ENCODE measurements at regions not wholly inside any gene's neighbourhood (a gene's known extent, or its start where the extent isn't known, plus 50 kb on each side); places are given as distances from the start of the nearest gene placed in this dataset.

- Histone ChIP-seq H3K9me2 (replicated peaks; ENCODE audit: insufficient read depth, low read length) (no peaks in the 10 kb centered on the region), H4K20me1 (ENCODE audit: insufficient read depth, low read length) (no peaks in the 10 kb centered on the region), H3K36me3 (replicated peaks; ENCODE audit: insufficient read depth, low read length) (no peaks in the 10 kb centered on the region), H3K4me1 (ENCODE audit: low read length) (no peaks in the 10 kb centered on the region), H2AFZ (ENCODE audit: low read length) (no peak overlapping the region), H3K9ac (ENCODE audit: low read length) (no peak overlapping the region), H3K4me3 (ENCODE audit: low read length) (no peak overlapping the region), H3F3A (ENCODE audit: insufficient read depth, low read length) (no peaks in the 10 kb centered on the region), H3K4me2 (ENCODE audit: low read depth, low read length) (no peak overlapping the region), H3K27me3 (replicated peaks; ENCODE audit: insufficient read depth, low read length) (peaks cover 28% of the 10 kb centered on the region), H3K9me3 (replicated peaks; ENCODE audit: insufficient read depth, low read length) (no peaks in the 10 kb centered on the region), H3K79me2 (ENCODE audit: low read length) (no peaks in the 10 kb centered on the region), H3K27ac (ENCODE audit: low read length) (no peak overlapping the region)
- TF ChIP-seq EZH2 (optimal IDR thresholded peaks at IDR 0.05; ENCODE audit: low read depth, low read length): no peak
- no peak for TF ChIP-seq CTCF (IDR thresholded peaks at IDR 0.05; ENCODE audit: low read length)
- no peak for TF ChIP-seq EZH2phosphoT487 (IDR thresholded peaks at IDR 0.05; ENCODE audit: low read length)
- DNase-seq: no peak
These were observed 62.8 kb upstream of the DIO3 start for GRCh38 chr14:101498526-101498860.

GRCh38 chr14:101499080-101499479 lies 62.2 kb upstream of the DIO3 start:
- Histone ChIP-seq H3K4me2 (ENCODE audit: low read depth, low read length) (no peak overlapping the region), H3K36me3 (replicated peaks; ENCODE audit: insufficient read depth, low read length) (no peaks in the 10 kb centered on the region), H3K9me3 (replicated peaks; ENCODE audit: insufficient read depth, low read length) (no peaks in the 10 kb centered on the region), H3K9ac (ENCODE audit: low read length) (no peak overlapping the region), H3K4me1 (ENCODE audit: low read length) (no peaks in the 10 kb centered on the region), H3K27me3 (replicated peaks; ENCODE audit: insufficient read depth, low read length) (peaks cover 28% of the 10 kb centered on the region), H3F3A (ENCODE audit: insufficient read depth, low read length) (no peaks in the 10 kb centered on the region), H3K9me2 (replicated peaks; ENCODE audit: insufficient read depth, low read length) (no peaks in the 10 kb centered on the region), H3K27ac (ENCODE audit: low read length) (no peak overlapping the region), H3K4me3 (ENCODE audit: low read length) (no peak overlapping the region), H3K79me2 (ENCODE audit: low read length) (no peaks in the 10 kb centered on the region), H2AFZ (ENCODE audit: low read length) (no peak overlapping the region), H4K20me1 (ENCODE audit: insufficient read depth, low read length) (no peaks in the 10 kb centered on the region)
- DNase-seq: no peak
- TF ChIP-seq CTCF (IDR thresholded peaks at IDR 0.05; ENCODE audit: low read length): no peak
- no peak for TF ChIP-seq EZH2 (optimal IDR thresholded peaks at IDR 0.05; ENCODE audit: low read depth, low read length)
- no peak for TF ChIP-seq EZH2phosphoT487 (IDR thresholded peaks at IDR 0.05; ENCODE audit: low read length)

DNA sequence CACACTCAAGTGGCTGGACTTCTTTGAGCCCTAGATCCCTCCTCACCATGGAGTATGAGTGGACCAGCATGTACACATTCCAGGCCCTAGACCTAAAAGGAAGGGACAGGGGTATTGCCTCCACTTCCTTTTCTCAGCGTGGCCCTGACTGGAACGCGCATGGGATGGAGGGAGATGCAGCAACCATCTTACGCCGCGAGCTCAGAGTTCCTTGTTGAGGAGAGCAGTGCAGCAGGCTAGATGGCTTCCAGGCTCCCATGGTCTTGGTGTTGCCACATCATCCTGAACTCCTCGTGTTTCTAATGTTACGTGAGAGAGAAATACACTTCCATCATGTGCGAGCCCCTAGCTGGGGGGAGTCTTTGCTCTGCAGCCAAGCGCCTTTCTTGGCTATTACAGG lies 61.8 kb upstream of the DIO3 start:
- Histone ChIP-seq H3F3A (ENCODE audit: insufficient read depth, low read length) (no peaks in the 10 kb centered on the region), H3K4me3 (ENCODE audit: low read length) (no peak overlapping the region), H3K36me3 (replicated peaks; ENCODE audit: insufficient read depth, low read length) (no peaks in the 10 kb centered on the region), H3K27me3 (replicated peaks; ENCODE audit: insufficient read depth, low read length) (peaks cover 23% of the 10 kb centered on the region), H3K9ac (ENCODE audit: low read length) (no peak overlapping the region), H3K4me1 (ENCODE audit: low read length) (no peaks in the 10 kb centered on the region), H3K9me3 (replicated peaks; ENCODE audit: insufficient read depth, low read length) (no peaks in the 10 kb centered on the region), H3K27ac (ENCODE audit: low read length) (no peak overlapping the region), H3K4me2 (ENCODE audit: low read depth, low read length) (no peak overlapping the region), H3K9me2 (replicated peaks; ENCODE audit: insufficient read depth, low read length) (no peaks in the 10 kb centered on the region), H3K79me2 (ENCODE audit: low read length) (no peaks in the 10 kb centered on the region), H2AFZ (ENCODE audit: low read length) (no peak overlapping the region), H4K20me1 (ENCODE audit: insufficient read depth, low read length) (no peaks in the 10 kb centered on the region)
- DNase-seq: no peak
- TF ChIP-seq EZH2 (optimal IDR thresholded peaks at IDR 0.05; ENCODE audit: low read depth, low read length): no peak
- TF ChIP-seq EZH2phosphoT487 (IDR thresholded peaks at IDR 0.05; ENCODE audit: low read length): no peak
- TF ChIP-seq CTCF (IDR thresholded peaks at IDR 0.05; ENCODE audit: low read length): no peak

Data from MM.1S (cell line).